Activated CD4-positive, CD25-positive, alpha-beta regulatory T cell treated with anti-CD3 and anti-CD28 coated beads, Interleukin-2, amount 50 U/mL, for 24 hours (primary cell): ENCODE measurements at regions not wholly inside any gene's neighbourhood (a gene's known extent, or its start where the extent isn't known, plus 50 kb on each side); places are given as distances from the start of the nearest gene placed in this dataset.

Experiments used
- ATAC-seq, 2 donors: fragments of 150-1000 bp; cut with Tn5 transposase; one replicate each; pipeline ENCODE4 v1.10.0; 2021; ENCODE audit warnings: mild to moderate bottlenecking in 1 of 2, moderate library complexity in 1 of 2

DNA sequence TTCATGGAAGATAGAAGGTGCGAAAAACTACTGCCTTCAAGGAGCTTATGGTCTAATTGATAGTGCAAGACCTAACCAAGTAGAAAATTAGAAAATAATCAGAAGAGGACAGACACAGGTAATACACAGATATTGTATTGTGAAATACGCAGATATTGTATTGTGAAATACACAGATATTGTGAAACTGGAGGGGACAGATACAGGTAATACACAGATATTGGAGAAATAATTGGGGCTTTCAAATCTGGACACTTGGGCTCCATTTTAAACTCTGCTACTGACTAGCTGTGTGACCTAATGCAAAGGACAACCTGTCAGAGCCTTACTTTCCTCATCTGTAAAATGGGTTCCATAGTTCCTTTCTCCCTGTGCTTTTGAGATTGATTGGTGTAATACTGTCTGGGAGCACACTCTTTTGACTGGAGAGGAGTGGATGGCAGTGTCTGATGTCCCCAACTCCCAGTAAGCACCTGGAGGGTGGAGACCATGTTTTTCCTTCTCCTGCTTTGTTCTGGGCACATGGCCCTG is 272.8 kb downstream of the TLE3 start:
- no peak for ATAC-seq

- ATAC-seq, result no peak
Measured at GRCh38 chr15:69825941-69826818, 271.5 kb downstream of the TLE3 start.

DNA sequence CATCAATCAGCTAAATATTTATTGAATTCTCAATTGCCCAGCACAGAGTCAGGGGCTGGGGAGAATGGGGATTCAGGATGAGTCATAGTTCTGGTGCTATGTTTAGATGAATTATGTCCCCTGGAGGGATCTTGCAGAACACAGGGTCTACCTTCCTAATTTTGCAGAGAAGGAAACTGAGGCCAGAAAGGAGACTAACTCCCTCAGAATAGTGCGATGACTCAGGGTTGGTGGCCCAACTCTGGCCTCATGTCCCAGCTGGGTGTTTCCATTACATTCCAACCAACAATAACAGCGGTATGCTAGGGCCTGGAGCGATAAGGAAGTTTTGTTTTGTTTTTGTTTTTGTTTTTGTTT is 270.9 kb downstream of the TLE3 start:
- no peak for ATAC-seq

DNA sequence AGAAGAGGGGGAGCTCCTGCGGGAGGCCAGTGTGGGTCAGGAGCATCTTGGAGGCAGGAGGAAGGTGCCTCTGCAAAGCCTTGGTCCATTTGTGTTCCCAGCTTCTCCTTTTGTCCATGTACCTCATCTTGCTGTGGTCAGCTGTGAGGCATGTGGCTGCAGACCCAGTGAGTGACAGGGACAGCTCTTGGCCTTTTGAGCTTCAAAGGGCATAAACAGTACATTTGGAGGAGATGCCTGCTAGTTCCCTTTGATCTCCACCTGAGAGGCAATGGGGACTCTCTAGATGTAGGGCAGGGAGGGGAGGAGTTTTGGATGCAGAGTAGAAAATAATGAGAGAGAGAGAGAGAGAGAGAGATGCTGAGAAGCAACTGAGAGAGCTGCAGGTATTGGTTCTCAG is 270.0 kb downstream of the TLE3 start:
- ATAC-seq, result no peak

- ATAC-seq, result no peak
Measured at GRCh38 chr15:69828181-69828828, 269.4 kb downstream of the TLE3 start.

DNA sequence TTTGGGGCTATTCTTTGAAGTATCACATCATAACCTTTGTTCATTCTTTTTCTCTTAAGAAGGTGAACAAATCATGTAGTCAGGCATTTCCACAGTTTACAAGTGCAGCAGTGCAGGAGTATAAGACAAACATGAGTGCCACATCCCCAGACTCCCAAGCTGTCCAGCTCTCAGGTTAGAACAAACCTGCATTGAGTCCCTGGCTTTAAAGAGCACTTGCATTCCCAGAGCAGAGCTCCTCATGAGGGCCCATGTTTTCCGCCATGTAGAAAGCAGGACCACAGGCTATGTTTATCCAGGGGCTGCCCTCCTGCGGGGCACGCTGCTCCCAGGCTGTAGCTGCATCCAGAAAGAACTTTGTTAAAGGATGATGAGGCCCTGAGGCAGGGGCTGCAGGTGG is 267.7 kb downstream of the TLE3 start:
- ATAC-seq, result no peak

DNA sequence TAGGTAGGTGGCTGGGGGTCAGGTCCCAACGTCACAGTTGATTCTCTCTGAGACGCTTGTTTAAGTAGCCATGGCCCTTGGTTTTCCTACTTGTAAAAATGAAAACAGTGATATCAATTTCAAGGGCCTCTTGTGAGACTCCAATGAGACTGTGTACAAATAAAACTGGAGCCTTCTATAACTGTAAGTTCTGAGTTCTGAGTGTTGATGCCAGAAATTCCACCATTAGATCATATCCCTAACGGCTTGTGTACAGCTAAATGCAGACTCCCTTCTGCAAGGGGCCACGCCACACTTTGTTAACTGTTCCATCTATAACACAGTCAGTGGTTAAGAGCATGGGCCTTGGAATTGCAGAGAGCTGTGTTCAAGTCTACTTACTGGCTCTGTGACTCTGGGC is 267.3 kb downstream of the TLE3 start:
- ATAC-seq, result no peak

GRCh38 chr15:69830876-69831275 is 266.8 kb downstream of the TLE3 start:
- ATAC-seq, result no peak

- no peak for ATAC-seq
Measured at GRCh38 chr15:69834267-69834666, 263.4 kb downstream of the TLE3 start.

DNA sequence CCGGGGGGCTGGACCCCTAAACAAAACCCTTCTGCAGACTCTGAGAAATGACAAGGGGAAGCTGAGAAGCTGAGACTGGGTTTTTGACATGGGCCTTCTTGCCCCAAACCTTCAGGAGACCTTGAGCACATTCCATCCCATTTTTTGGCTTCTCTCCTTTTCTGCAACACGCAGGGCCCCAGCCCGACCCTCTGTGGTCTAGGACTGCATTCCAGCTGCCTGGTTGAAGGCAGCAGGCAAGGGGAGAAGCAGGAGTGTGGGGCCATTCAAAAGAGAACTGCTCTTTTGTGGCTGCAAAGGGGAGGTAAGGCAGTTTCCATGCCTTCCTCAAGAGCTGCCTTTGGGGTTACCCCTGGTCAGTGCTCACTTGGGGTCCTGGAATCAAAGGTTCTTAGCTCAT is 263.0 kb downstream of the TLE3 start:
- no peak for ATAC-seq

GRCh38 chr15:69836048-69836447 is 261.7 kb downstream of the TLE3 start:
- no peak for ATAC-seq

DNA sequence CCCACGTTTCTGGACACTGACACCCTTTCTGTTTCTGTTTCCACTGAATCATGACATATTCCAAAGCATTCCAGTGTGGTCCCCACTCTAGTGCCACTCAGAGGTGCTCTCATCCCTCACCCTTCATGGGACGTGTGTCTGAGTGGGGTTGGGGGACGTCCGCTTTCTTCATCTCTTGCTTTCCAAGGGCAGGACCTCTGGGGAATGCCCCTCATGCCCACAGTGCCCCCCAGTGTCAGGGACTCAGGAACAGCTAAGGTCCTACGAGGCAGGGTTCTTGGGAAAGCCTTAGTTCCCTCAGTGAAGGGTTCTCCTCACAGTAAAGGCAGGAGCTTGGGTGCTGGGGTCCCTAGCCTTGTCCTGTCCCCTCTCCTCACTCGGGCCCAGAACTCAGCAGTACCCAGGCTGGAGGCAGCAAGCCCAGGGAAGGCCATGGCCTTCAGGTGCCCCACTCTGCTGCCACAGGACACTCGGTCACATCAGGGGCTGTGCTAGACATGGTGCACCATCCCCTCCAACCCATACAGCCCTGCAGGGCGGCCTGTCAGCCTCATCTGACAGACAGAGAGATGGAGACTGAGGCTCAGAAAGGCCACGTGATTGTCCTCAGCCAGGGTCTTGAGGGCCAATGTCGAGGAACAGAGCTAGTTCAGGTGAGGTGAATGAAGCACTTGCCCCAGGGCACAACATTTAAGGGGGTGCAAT is 261.0 kb downstream of the TLE3 start:
- ATAC-seq, result no peak

DNA sequence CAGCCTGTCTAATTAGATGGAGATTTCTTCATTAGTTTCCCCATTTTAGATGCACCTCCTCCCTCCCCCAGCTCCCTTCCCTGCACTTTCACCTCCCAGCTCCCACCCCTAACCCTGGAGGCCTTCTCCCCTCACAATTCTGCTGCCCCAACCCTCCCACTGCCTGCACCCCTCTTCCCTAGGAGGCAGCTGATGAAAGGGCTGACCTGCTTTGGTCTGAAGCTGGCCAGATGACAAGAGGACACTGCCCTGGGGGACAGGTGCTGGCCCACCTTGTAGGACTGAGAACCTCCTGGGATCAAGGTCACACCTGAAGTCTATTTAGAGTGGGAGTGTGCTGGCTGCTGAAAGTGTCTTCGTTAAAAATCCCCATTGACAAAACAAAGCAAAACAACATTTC is 259.4 kb downstream of the TLE3 start:
- ATAC-seq, result no peak

GRCh38 chr15:69838994-69839393 is 258.7 kb downstream of the TLE3 start:
- no peak for ATAC-seq

GRCh38 chr15:69841113-69841828 is 256.4 kb downstream of the TLE3 start:
- ATAC-seq, result no peak

- ATAC-seq, result no peak
Measured at GRCh38 chr15:69842851-69843250, 254.9 kb downstream of the TLE3 start.

DNA sequence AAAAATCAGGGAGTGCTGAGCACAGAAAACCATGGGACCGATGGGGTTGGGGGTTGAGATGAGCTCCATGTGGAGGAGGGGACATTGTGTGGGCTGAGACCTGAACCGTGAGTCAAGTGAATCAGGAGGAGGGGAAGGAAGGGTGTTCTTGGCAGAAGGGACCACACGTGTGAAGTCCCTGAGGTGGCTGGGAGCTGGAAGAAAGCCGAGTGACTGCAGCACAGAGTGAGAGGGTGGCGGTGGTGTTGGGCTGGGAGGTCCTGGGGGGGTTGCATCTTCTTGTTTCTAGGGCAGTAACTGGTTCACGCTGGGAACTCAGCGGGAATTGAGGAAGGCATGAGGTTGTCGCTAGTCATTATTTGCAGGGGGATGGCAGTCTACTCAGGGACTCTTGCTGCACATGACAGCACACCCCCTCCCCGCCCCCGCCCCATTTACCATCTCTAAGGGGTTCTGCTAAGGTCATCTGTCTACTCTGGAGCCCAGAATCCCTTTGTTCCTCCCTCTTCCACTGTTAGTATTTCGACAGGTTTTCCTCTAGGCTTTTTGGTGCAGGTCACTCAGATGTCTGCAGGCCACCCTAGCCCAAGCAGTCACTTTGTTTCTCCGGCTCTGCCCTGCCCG is 254.3 kb downstream of the TLE3 start:
- ATAC-seq, result no peak

GRCh38 chr15:69843900-69844304 is 253.8 kb downstream of the TLE3 start:
- no peak for ATAC-seq

GRCh38 chr15:69845159-69845558 is 252.6 kb downstream of the TLE3 start:
- no peak for ATAC-seq

GRCh38 chr15:69847625-69848024 is 250.1 kb downstream of the TLE3 start:
- ATAC-seq, result no peak

- no peak for ATAC-seq
Measured at GRCh38 chr15:69848096-69848495, 249.6 kb downstream of the TLE3 start.

- no peak for ATAC-seq
Measured at GRCh38 chr15:69848551-69849231, 249.0 kb downstream of the TLE3 start.
